AG09309 (cell line): ENCODE measurements at regions not wholly inside any gene's neighbourhood (a gene's known extent, or its start where the extent isn't known, plus 50 kb on each side); places are given as distances from the start of the nearest gene placed in this dataset.

Experiments used
- DNase-seq: peaks from one replicate; pipeline ENCODE4 v3.0.0-alpha.2; 2010; ENCODE audit warnings: low read depth
- H3K4me3 ChIP-seq: 2 replicates; pipeline ENCODE4 v1.5.1; 2011; ENCODE audit warnings: mild to moderate bottlenecking, low read depth, low read length, moderate library complexity; ENCODE audit not compliant: control insufficient read depth
- CTCF ChIP-seq: IDR thresholded peaks from 2 replicates; pipeline ENCODE4 v1.5.1; 2011; ENCODE audit warnings: mild to moderate bottlenecking, low read depth, low read length, inconsistent platforms; ENCODE audit not compliant: insufficient read depth, control insufficient read depth; ENCODE audit errors: missing control alignments

- no peak overlapping the region for H3K4me3 ChIP-seq
- no peak for TF ChIP-seq CTCF
- no peak for DNase-seq
Observed at GRCh38 chr9:96183751-96184150, 118.2 kb downstream of the HSD17B3 start.

GRCh38 chr9:96178153-96178552 lies 123.8 kb downstream of the HSD17B3 start:
- no peak for DNase-seq
- H3K4me3 ChIP-seq, result no peak overlapping the region
- no peak for TF ChIP-seq CTCF

- no peak for TF ChIP-seq CTCF
- H3K4me3 ChIP-seq, result no peak overlapping the region
- DNase-seq, result no peak
Observed at GRCh38 chr9:96177719-96178028, 124.3 kb downstream of the HSD17B3 start.

- TF ChIP-seq CTCF, result no peak
- H3K4me3 ChIP-seq, result no peak overlapping the region
- no peak for DNase-seq
Observed at GRCh38 chr9:96177005-96177718, 124.8 kb downstream of the HSD17B3 start.

- no peak overlapping the region for H3K4me3 ChIP-seq
- TF ChIP-seq CTCF, result no peak
- no peak for DNase-seq
Observed at GRCh38 chr9:96175796-96176195, 126.2 kb downstream of the HSD17B3 start.

GRCh38 chr9:96175001-96175400 lies 127.0 kb downstream of the HSD17B3 start:
- no peak for TF ChIP-seq CTCF
- no peak for DNase-seq
- no peak overlapping the region for H3K4me3 ChIP-seq

- H3K4me3 ChIP-seq, result no peak overlapping the region
- no peak for DNase-seq
- no peak for TF ChIP-seq CTCF
Observed at GRCh38 chr9:96174371-96174770, 127.6 kb downstream of the HSD17B3 start.
